ENCODE measurements at regions not wholly inside any gene's neighbourhood (a gene's known extent, or its start where the extent isn't known, plus 50 kb on each side); places are given as distances from the start of the nearest gene placed in this dataset.

DNA sequence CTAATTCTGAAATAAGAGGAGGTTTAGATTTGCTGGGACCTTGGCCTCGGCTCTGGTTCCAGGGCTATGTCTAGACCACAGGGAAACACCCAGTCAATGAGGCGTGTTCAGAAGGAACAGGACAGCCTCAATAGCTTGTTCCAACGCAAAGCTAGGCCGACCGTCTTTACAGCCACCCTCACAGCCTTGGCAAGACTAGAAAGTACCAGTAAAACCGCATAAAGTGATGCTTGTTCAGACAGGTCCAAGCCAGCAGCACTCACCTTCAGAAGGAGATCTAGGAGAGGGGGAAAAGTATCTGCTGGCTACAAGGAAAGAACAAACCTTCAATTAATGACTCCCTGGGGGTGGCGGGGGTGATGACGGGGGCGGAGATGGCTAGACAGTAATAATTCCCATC is 50.1 kb upstream of the LMTK2 start:
- no peak overlapping the region for H3K4me3 ChIP-seq
- DNase-seq (ENCODE audit: low read depth in 1 of 2, low spot score in 1 of 2): no peak
- H3K27me3 ChIP-seq: no peaks in the 10 kb centered on the region
- H3K27ac ChIP-seq: no peak overlapping the region
- H3K9me3 ChIP-seq (ENCODE audit: low read depth): no peaks in the 10 kb centered on the region
- TF ChIP-seq, protein P1, sequence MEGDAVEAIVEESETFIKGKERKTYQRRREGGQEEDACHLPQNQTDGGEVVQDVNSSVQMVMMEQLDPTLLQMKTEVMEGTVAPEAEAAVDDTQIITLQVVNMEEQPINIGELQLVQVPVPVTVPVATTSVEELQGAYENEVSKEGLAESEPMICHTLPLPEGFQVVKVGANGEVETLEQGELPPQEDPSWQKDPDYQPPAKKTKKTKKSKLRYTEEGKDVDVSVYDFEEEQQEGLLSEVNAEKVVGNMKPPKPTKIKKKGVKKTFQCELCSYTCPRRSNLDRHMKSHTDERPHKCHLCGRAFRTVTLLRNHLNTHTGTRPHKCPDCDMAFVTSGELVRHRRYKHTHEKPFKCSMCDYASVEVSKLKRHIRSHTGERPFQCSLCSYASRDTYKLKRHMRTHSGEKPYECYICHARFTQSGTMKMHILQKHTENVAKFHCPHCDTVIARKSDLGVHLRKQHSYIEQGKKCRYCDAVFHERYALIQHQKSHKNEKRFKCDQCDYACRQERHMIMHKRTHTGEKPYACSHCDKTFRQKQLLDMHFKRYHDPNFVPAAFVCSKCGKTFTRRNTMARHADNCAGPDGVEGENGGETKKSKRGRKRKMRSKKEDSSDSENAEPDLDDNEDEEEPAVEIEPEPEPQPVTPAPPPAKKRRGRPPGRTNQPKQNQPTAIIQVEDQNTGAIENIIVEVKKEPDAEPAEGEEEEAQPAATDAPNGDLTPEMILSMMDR (IDR thresholded peaks at IDR 0.05; ENCODE audit: low read depth, low read length): no peak
- H3K36me3 ChIP-seq: no peaks in the 10 kb centered on the region
- H3K4me1 ChIP-seq (ENCODE audit: low read depth): no peaks in the 10 kb centered on the region
